SK-N-SH (cell line): ENCODE measurements at regions not wholly inside any gene's neighbourhood (a gene's known extent, or its start where the extent isn't known, plus 50 kb on each side); places are given as distances from the start of the nearest gene placed in this dataset.

Source experiments
- CTCF ChIA-PET: fragments of 300-600, 350-600 bp; formaldehyde crosslinking; extraction: SDS; loops from one replicate; lab custom pipeline; 2021; lab: Yijun Ruan, JAX
- POLR2A ChIA-PET: fragments of 350-600 bp; sonication (Branson Sonifier 250); formaldehyde crosslinking; extraction: SDS; loops from one replicate; lab custom pipeline; 2020; ENCODE audit warnings: antibody characterized with exemption, inconsistent platforms; lab: Yijun Ruan, JAX
- DNase-seq: peaks from one replicate; pipeline ENCODE4 v3.0.0; 2012
- H2AFZ ChIP-seq: fragments of 200-600 bp; sonication (generic); 2 replicates; pipeline ENCODE4 v1.8.1; 2016; ENCODE audit warnings: antibody characterized with exemption, mild to moderate bottlenecking, low read depth
- H3F3A ChIP-seq: fragments of 200-600 bp; sonication (generic); replicated peaks from 2 replicates; pipeline ENCODE3; 2016; ENCODE audit warnings: antibody characterized with exemption, mild to moderate bottlenecking; ENCODE audit not compliant: insufficient read depth
- H3K27ac ChIP-seq, 2 experiments: fragments of 200-500 bp in 1 of 2; fragments of 200-600 bp in 1 of 2; sonication (Bioruptor generic) in 1 of 2; sonication (generic), shearing (Covaris generic) in 1 of 2; 2 replicates each; pipeline versions ENCODE4 v1.5.1 to v1.6.1; 2014 to 2016; ENCODE audit warnings: low read depth in 2 of 2, inconsistent platforms in 1 of 2, low read length in 1 of 2, mild to moderate bottlenecking in 1 of 2, mixed read lengths in 1 of 2
- H3K27me3 ChIP-seq: fragments of 200-600 bp; sonication (generic), shearing (Covaris generic); 2 replicates; pipeline ENCODE4 v1.6.1; 2016; ENCODE audit warnings: mixed run types; ENCODE audit not compliant: insufficient read depth
- H3K36me3 ChIP-seq, 2 experiments: fragments of 200-500 bp in 1 of 2; fragments of 200-600 bp in 1 of 2; sonication (Bioruptor generic) in 1 of 2; sonication (generic) in 1 of 2; replicated peaks in 1 of 2; 2 replicates each; pipeline versions ENCODE3 to v1.5.1; 2014 to 2016; ENCODE audit warnings: low read length in 1 of 2, mild to moderate bottlenecking in 1 of 2; ENCODE audit not compliant: insufficient read depth in 2 of 2, control insufficient read depth in 1 of 2
- H3K4me1 ChIP-seq, 2 experiments: fragments of 200-500 bp in 1 of 2; fragments of 200-600 bp in 1 of 2; sonication (Bioruptor generic) in 1 of 2; sonication (generic), shearing (Covaris generic) in 1 of 2; 2 replicates each; pipeline versions ENCODE4 v1.5.1 to v1.6.1; 2014 to 2016; ENCODE audit warnings: low read depth in 1 of 2, low read length in 1 of 2, mixed run types in 1 of 2; ENCODE audit not compliant: insufficient read depth in 2 of 2, control insufficient read depth in 1 of 2
- H3K4me2 ChIP-seq: fragments of 200-600 bp; sonication (generic), shearing (Covaris generic); 2 replicates; pipeline ENCODE4 v1.6.1; 2017; ENCODE audit warnings: mixed run types
- H3K4me3 ChIP-seq, 2 experiments: fragments of 200-500 bp in 1 of 2; fragments of 200-600 bp in 1 of 2; sonication (Bioruptor generic) in 1 of 2; sonication (generic), shearing (Covaris generic) in 1 of 2; 2 replicates each; pipeline versions ENCODE4 v1.5.1 to v1.8.1; 2014 to 2016; ENCODE audit warnings: low read depth in 2 of 2, inconsistent platforms in 1 of 2, low read length in 1 of 2, mild to moderate bottlenecking in 1 of 2, mixed read lengths in 1 of 2, moderate library complexity in 1 of 2
- H3K79me2 ChIP-seq: fragments of 200-600 bp; sonication (generic); 2 replicates; pipeline ENCODE4 v1.8.1; 2017; ENCODE audit warnings: mild to moderate bottlenecking; ENCODE audit not compliant: insufficient read depth
- H3K9ac ChIP-seq: fragments of 200-600 bp; sonication (generic); 2 replicates; pipeline ENCODE4 v1.6.1; 2017; ENCODE audit warnings: mixed run types
- H3K9me2 ChIP-seq: fragments of 200-600 bp; sonication (generic); 2 replicates; pipeline ENCODE4 v1.6.1; 2017; ENCODE audit warnings: mixed run types
- H3K9me3 ChIP-seq: fragments of 200-600 bp; sonication (generic); 2 replicates; pipeline ENCODE4 v1.6.1; 2017; ENCODE audit warnings: mixed run types, mild to moderate bottlenecking, moderate library complexity
- H4K20me1 ChIP-seq: fragments of 200-600 bp; sonication (generic); 2 replicates; pipeline ENCODE4 v1.6.1; 2017; ENCODE audit warnings: mild to moderate bottlenecking, mixed run types; ENCODE audit not compliant: insufficient read depth
- CHD2 ChIP-seq: fragments of 150-350 bp; IDR thresholded peaks from 2 replicates; pipeline ENCODE4 v1.6.1; 2018; ENCODE audit warnings: low read length; ENCODE audit not compliant: partially characterized antibody
- EP300 ChIP-seq, 2 experiments: IDR thresholded peaks; 2 replicates each; pipeline versions ENCODE4 v1.4.0 to v1.6.1; 2012; ENCODE audit warnings: borderline replicate concordance in 1 of 2, low read depth in 1 of 2, low read length in 1 of 2
- GABPA ChIP-seq: IDR thresholded peaks from 2 replicates; pipeline ENCODE4 v1.4.0; 2012; ENCODE audit warnings: low read depth, mild to moderate bottlenecking
- RCOR1 ChIP-seq: fragments of 150-350 bp; IDR thresholded peaks from 2 replicates; pipeline ENCODE4 v1.6.1; 2017; ENCODE audit warnings: antibody characterized with exemption, low read length
- RFX5 ChIP-seq: IDR thresholded peaks from 2 replicates; pipeline ENCODE4 v1.6.1; 2012; ENCODE audit warnings: mild to moderate bottlenecking, improper control_type of control experiment, low read length
- TAF1 ChIP-seq: IDR thresholded peaks from 2 replicates; pipeline ENCODE4 v1.6.1; 2012; ENCODE audit warnings: low read depth, mild to moderate bottlenecking, low read length, moderate library complexity, borderline replicate concordance
- TCF12 ChIP-seq: IDR thresholded peaks from 2 replicates; pipeline ENCODE4 v1.4.0; 2012
- YY1 ChIP-seq: IDR thresholded peaks from 2 replicates; pipeline ENCODE4 v1.4.0; 2012; ENCODE audit warnings: low read depth, mild to moderate bottlenecking
- ZBTB33 ChIP-seq: IDR thresholded peaks from 2 replicates; pipeline ENCODE4 v1.4.0; 2012; ENCODE audit warnings: low read depth, borderline replicate concordance
- WGBS: methylation state at CpG from one replicate; pipeline ENCODE4 v1.1.6; 2017; ENCODE audit warnings: low lambda C conversion rate; 5-methylcytosine and 5-hydroxymethylcytosine counted together
- TF ChIP-seq, protein P1 (sequence below): IDR thresholded peaks from 2 replicates; pipeline ENCODE4 v1.4.0; 2012; ENCODE audit warnings: low read depth, borderline replicate concordance
- TF ChIP-seq, protein P2 (sequence below): fragments of 200-600 bp; sonication (generic); IDR thresholded peaks from 2 replicates; pipeline ENCODE4 v1.6.1; 2017; ENCODE audit warnings: antibody characterized with exemption, mild to moderate bottlenecking, moderate library complexity

DNA sequence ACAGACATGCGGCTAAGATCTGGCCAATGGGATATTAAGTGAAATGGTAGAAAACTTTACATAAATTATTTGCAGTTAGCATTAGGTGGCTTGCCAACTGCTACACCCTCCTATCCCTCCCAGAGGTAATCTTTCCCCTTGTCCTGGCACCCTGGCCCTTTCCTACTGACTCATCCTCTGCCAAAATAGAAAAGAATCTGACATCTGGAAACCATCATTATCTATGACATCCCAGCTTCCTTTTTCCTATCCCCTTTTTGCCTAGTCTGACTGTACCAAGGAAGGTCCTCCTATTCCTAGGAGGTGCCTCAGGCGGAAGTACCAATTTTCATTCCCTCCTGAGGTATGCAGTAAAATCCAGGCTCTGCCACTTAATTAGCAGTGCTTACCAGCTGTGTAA is 163.6 kb upstream of the KLF3 start:
- Histone ChIP-seq H3K4me3 (no peak overlapping the region), H3K9me3 (no peaks in the 10 kb centered on the region), H3K36me3 (no peaks in the 10 kb centered on the region), H3K4me1 (no peaks in the 10 kb centered on the region; a peak in 1 of 4 replicates), H3K9me2 (no peaks in the 10 kb centered on the region), H2AFZ (no peak overlapping the region), H3K27me3 (peaks cover 3% of the 10 kb centered on the region; the same call in 1 of the 2 replicates), H3F3A (no peaks in the 10 kb centered on the region), H3K79me2 (no peaks in the 10 kb centered on the region), H3K4me2 (no peak overlapping the region), H3K27ac (no peak overlapping the region), H3K9ac (no peak overlapping the region), H4K20me1 (no peaks in the 10 kb centered on the region)
- TF ChIP-seq CHD2, result no peak
- peak; percentile 35; the same call in 1 of the 2 replicates for TF ChIP-seq TCF12
- POLR2A ChIA-PET, result no interaction called here
- peak; percentile 12 for DNase-seq
- 81% methylated on average over 2 of the region's 2 CpGs for WGBS
- CTCF ChIA-PET, result no interaction called here

DNA sequence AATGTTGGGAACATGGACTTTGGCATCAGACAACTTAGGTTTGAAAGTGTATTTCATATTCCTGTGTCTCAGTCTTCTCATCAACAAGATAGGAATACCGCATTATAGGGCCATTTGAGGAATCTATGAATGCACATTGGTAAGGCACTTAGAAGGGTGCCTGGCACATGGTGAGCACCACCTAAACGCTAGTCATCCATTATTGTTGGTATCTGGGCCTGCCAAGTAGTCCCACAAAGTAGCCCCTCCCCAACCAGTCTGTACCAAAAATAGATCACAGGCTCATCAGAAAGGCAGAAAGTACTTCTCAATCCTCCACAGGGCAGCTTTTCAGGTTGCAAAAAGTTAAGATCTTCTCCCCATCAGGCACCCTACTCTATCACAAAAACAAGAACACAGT is 162.3 kb upstream of the KLF3 start:
- WGBS, result 74% methylated on average over 2 of the region's 2 CpGs
- no peaks in the 10 kb centered on the region for H3K9me3 ChIP-seq
- POLR2A ChIA-PET, result no interaction called here

More for the DNA sequence above, 162.3 kb upstream of the KLF3 start:
- Histone ChIP-seq H3K4me3 (no peak overlapping the region), H3K27me3 (peaks cover 4% of the 10 kb centered on the region; the same call in 1 of the 2 replicates), H3K36me3 (no peaks in the 10 kb centered on the region), H2AFZ (no peak overlapping the region), H3K4me2 (no peak overlapping the region), H3F3A (no peaks in the 10 kb centered on the region), H3K27ac (no peak overlapping the region), H3K4me1 (no peaks in the 10 kb centered on the region; a peak in 1 of 4 replicates), H3K9me2 (no peaks in the 10 kb centered on the region), H4K20me1 (no peaks in the 10 kb centered on the region), H3K79me2 (no peaks in the 10 kb centered on the region), H3K9ac (no peak overlapping the region)
- TF ChIP-seq TAF1, result no peak
- TF ChIP-seq GABPA, result no peak
- TF ChIP-seq YY1, result no peak
- TF ChIP-seq EP300 (IDR thresholded peaks at IDR 0.05; ENCODE audit: borderline replicate concordance in 1 of 2, low read depth in 1 of 2, low read length in 1 of 2), result no peak
- no peak for TF ChIP-seq RFX5
- no peak for TF ChIP-seq ZBTB33
- no peak for TF ChIP-seq RCOR1
- TF ChIP-seq, protein P1, sequence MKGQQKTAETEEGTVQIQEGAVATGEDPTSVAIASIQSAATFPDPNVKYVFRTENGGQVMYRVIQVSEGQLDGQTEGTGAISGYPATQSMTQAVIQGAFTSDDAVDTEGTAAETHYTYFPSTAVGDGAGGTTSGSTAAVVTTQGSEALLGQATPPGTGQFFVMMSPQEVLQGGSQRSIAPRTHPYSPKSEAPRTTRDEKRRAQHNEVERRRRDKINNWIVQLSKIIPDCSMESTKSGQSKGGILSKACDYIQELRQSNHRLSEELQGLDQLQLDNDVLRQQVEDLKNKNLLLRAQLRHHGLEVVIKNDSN, result no peak
- TF ChIP-seq, protein P2, sequence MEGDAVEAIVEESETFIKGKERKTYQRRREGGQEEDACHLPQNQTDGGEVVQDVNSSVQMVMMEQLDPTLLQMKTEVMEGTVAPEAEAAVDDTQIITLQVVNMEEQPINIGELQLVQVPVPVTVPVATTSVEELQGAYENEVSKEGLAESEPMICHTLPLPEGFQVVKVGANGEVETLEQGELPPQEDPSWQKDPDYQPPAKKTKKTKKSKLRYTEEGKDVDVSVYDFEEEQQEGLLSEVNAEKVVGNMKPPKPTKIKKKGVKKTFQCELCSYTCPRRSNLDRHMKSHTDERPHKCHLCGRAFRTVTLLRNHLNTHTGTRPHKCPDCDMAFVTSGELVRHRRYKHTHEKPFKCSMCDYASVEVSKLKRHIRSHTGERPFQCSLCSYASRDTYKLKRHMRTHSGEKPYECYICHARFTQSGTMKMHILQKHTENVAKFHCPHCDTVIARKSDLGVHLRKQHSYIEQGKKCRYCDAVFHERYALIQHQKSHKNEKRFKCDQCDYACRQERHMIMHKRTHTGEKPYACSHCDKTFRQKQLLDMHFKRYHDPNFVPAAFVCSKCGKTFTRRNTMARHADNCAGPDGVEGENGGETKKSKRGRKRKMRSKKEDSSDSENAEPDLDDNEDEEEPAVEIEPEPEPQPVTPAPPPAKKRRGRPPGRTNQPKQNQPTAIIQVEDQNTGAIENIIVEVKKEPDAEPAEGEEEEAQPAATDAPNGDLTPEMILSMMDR, result no peak
- CTCF ChIA-PET, result no interaction called here
- DNase-seq, result no peak
